ENCODE measurements at regions not wholly inside any gene's neighbourhood (a gene's known extent, or its start where the extent isn't known, plus 50 kb on each side); places are given as distances from the start of the nearest gene placed in this dataset.

GRCh38 chr4:129328162-129328561, 232.2 kb downstream of the C4orf33 start:
- no peaks in the 10 kb centered on the region for H3K79me2 ChIP-seq (ENCODE audit: control insufficient read depth, insufficient read depth, low read length)
- no peak overlapping the region for H2AFZ ChIP-seq (ENCODE audit: low read length)
- TF ChIP-seq, protein P1, sequence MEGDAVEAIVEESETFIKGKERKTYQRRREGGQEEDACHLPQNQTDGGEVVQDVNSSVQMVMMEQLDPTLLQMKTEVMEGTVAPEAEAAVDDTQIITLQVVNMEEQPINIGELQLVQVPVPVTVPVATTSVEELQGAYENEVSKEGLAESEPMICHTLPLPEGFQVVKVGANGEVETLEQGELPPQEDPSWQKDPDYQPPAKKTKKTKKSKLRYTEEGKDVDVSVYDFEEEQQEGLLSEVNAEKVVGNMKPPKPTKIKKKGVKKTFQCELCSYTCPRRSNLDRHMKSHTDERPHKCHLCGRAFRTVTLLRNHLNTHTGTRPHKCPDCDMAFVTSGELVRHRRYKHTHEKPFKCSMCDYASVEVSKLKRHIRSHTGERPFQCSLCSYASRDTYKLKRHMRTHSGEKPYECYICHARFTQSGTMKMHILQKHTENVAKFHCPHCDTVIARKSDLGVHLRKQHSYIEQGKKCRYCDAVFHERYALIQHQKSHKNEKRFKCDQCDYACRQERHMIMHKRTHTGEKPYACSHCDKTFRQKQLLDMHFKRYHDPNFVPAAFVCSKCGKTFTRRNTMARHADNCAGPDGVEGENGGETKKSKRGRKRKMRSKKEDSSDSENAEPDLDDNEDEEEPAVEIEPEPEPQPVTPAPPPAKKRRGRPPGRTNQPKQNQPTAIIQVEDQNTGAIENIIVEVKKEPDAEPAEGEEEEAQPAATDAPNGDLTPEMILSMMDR (conservative IDR thresholded peaks at IDR 0.05 in 1 of 2, IDR thresholded peaks at IDR 0.05 in 1 of 2; ENCODE audit: low read depth in 1 of 2, low read length in 2 of 2): no peak
- no peak for TF ChIP-seq EZH2 (IDR thresholded peaks at IDR 0.05; ENCODE audit: low read length, missing control alignments)
- no peak overlapping the region for H3K9ac ChIP-seq (ENCODE audit: insufficient read depth, low read length)
- H3K4me3 ChIP-seq (replicated peaks in 1 of 4; ENCODE audit: control extremely low read depth in 1 of 4, insufficient read depth in 1 of 4, low read depth in 3 of 4, low read length in 4 of 4): no peak overlapping the region
- DNase-seq (ENCODE audit: low read depth in 2 of 2): no peak
- no peaks in the 10 kb centered on the region for H3K4me1 ChIP-seq (ENCODE audit: control insufficient read depth, extremely low read depth, insufficient read depth, low read length)
- no peak overlapping the region for H3K4me2 ChIP-seq (ENCODE audit: extremely low read depth, insufficient read depth, low read length)
- no peak overlapping the region for H3K27ac ChIP-seq (ENCODE audit: insufficient read depth, low read length)
- H4K20me1 ChIP-seq (ENCODE audit: control insufficient read depth, extremely low read depth, insufficient read depth, low read length): no peaks in the 10 kb centered on the region
- no peaks in the 10 kb centered on the region for H3K27me3 ChIP-seq (ENCODE audit: control insufficient read depth, insufficient read depth, low read length)
- H3K36me3 ChIP-seq (ENCODE audit: control insufficient read depth, insufficient read depth, low read length): no peaks in the 10 kb centered on the region
- no peaks in the 10 kb centered on the region for H3K9me3 ChIP-seq (ENCODE audit: control insufficient read depth, insufficient read depth, low read depth, low read length)

DNA sequence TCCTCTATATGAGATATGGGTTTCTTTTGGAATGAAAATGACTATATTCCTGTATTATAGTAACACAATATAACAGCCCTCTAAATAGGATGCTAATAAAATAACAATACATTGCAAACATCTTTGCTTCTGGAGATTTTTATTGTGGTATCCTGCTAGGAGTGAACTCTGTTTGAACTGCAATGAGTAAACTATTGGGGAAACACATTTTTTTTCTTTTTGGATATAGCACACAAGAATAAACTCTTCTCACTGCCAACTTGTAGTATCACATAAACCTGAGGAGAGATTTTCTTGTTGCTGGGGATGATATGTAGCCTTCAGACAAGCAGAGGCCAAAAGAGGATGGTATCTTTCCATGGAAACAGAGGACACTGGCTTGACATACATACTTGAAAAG, 238.2 kb downstream of the C4orf33 start:
- no peaks in the 10 kb centered on the region for H4K20me1 ChIP-seq (ENCODE audit: control insufficient read depth, extremely low read depth, insufficient read depth, low read length)
- no peaks in the 10 kb centered on the region for H3K9me3 ChIP-seq (ENCODE audit: control insufficient read depth, insufficient read depth, low read depth, low read length)
- no peak overlapping the region for H3K9ac ChIP-seq (ENCODE audit: insufficient read depth, low read length)
- no peak overlapping the region for H3K27ac ChIP-seq (ENCODE audit: insufficient read depth, low read length)
- H3K36me3 ChIP-seq (ENCODE audit: control insufficient read depth, insufficient read depth, low read length): no peaks in the 10 kb centered on the region
- DNase-seq (ENCODE audit: low read depth in 2 of 2): no peak
- H3K4me2 ChIP-seq (ENCODE audit: extremely low read depth, insufficient read depth, low read length): no peak overlapping the region
- no peak overlapping the region for H3K4me3 ChIP-seq (replicated peaks in 1 of 4; ENCODE audit: control extremely low read depth in 1 of 4, insufficient read depth in 1 of 4, low read depth in 3 of 4, low read length in 4 of 4)
- H3K79me2 ChIP-seq (ENCODE audit: control insufficient read depth, insufficient read depth, low read length): no peaks in the 10 kb centered on the region
- H2AFZ ChIP-seq (ENCODE audit: low read length): no peak overlapping the region
- TF ChIP-seq, protein P1 (conservative IDR thresholded peaks at IDR 0.05 in 1 of 2, IDR thresholded peaks at IDR 0.05 in 1 of 2; ENCODE audit: low read depth in 1 of 2, low read length in 2 of 2): no peak
- no peak for TF ChIP-seq EZH2 (IDR thresholded peaks at IDR 0.05; ENCODE audit: low read length, missing control alignments)
- H3K27me3 ChIP-seq (ENCODE audit: control insufficient read depth, insufficient read depth, low read length): no peaks in the 10 kb centered on the region
- no peaks in the 10 kb centered on the region for H3K4me1 ChIP-seq (ENCODE audit: control insufficient read depth, extremely low read depth, insufficient read depth, low read length)

DNA sequence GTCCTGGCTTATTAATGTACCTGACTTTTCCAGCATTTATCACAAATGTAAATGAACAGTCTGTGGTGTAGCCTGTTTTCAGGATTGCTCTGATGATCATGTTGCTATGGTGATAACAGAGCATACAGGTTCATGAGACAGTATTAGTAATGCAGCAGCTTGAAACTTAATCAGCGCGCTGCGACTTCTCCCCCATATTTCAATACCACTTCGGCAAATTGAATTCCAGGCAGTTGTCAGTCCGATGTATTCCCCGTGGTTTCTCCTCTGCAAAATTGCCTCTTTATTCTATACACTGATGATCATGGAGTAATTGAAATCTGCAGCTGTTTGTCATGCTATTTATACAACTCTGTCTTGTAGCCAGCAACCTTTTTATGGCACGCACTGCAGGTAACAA, 239.3 kb downstream of the C4orf33 start:
- Histone ChIP-seq H4K20me1 (ENCODE audit: control insufficient read depth, extremely low read depth, insufficient read depth, low read length) (no peaks in the 10 kb centered on the region), H3K9me3 (ENCODE audit: control insufficient read depth, insufficient read depth, low read depth, low read length) (no peaks in the 10 kb centered on the region), H3K4me1 (ENCODE audit: control insufficient read depth, extremely low read depth, insufficient read depth, low read length) (no peaks in the 10 kb centered on the region), H3K9ac (ENCODE audit: insufficient read depth, low read length) (no peak overlapping the region), H3K27ac (ENCODE audit: insufficient read depth, low read length) (no peak overlapping the region), H3K27me3 (ENCODE audit: control insufficient read depth, insufficient read depth, low read length) (no peaks in the 10 kb centered on the region), H3K4me2 (ENCODE audit: extremely low read depth, insufficient read depth, low read length) (no peak overlapping the region), H3K4me3 (replicated peaks in 1 of 4; ENCODE audit: control extremely low read depth in 1 of 4, insufficient read depth in 1 of 4, low read depth in 3 of 4, low read length in 4 of 4) (no peak overlapping the region), H3K36me3 (ENCODE audit: control insufficient read depth, insufficient read depth, low read length) (no peaks in the 10 kb centered on the region), H2AFZ (ENCODE audit: low read length) (no peak overlapping the region), H3K79me2 (ENCODE audit: control insufficient read depth, insufficient read depth, low read length) (no peaks in the 10 kb centered on the region)
- TF ChIP-seq, protein P1 (conservative IDR thresholded peaks at IDR 0.05 in 1 of 2, IDR thresholded peaks at IDR 0.05 in 1 of 2; ENCODE audit: low read depth in 1 of 2, low read length in 2 of 2): no peak
- no peak for DNase-seq (ENCODE audit: low read depth in 2 of 2)

Data from fibroblast of lung (primary cell).